OCI-LY1 (cell line): ENCODE measurements at regions not wholly inside any gene's neighbourhood (a gene's known extent, or its start where the extent isn't known, plus 50 kb on each side); places are given as distances from the start of the nearest gene placed in this dataset.

ENCODE experiments used
- H2AFZ ChIP-seq: fragments of 200-600 bp; sonication (generic), shearing (Covaris generic); 2 replicates; pipeline ENCODE4 v1.6.0; 2014; ENCODE audit warnings: antibody characterized with exemption, mild to moderate bottlenecking, low read length
- H3F3A ChIP-seq: fragments of 200-600 bp; sonication (generic), shearing (Covaris generic); 2 replicates; pipeline ENCODE4 v1.6.0; 2014; ENCODE audit warnings: mild to moderate bottlenecking, antibody characterized with exemption, low read length, moderate library complexity; ENCODE audit not compliant: insufficient read depth
- H3K27ac ChIP-seq: fragments of 200-600 bp; sonication (generic); 2 replicates; pipeline ENCODE4 v1.5.1; 2014; ENCODE audit warnings: low read length, mixed run types, mild to moderate bottlenecking, low read depth; ENCODE audit not compliant: poor library complexity, severe bottlenecking
- H3K27me3 ChIP-seq: fragments of 200-600 bp; sonication (generic); 2 replicates; pipeline ENCODE4 v1.6.0; 2014; ENCODE audit warnings: antibody characterized with exemption, mild to moderate bottlenecking, low read length, moderate library complexity; ENCODE audit not compliant: insufficient read depth
- H3K36me3 ChIP-seq: fragments of 200-600 bp; sonication (generic); 2 replicates; pipeline ENCODE4 v1.6.1; 2014; ENCODE audit warnings: mild to moderate bottlenecking, antibody characterized with exemption, low read length, moderate library complexity, mixed read lengths; ENCODE audit not compliant: insufficient read depth
- H3K4me1 ChIP-seq: fragments of 200-600 bp; sonication (generic); 2 replicates; pipeline ENCODE4 v1.5.1; 2014; ENCODE audit warnings: mild to moderate bottlenecking, low read length, moderate library complexity; ENCODE audit not compliant: insufficient read depth, severe bottlenecking
- H3K4me2 ChIP-seq: fragments of 200-600 bp; sonication (generic), shearing (Covaris generic); 2 replicates; pipeline ENCODE4 v1.6.1; 2014; ENCODE audit warnings: low read length
- H3K4me3 ChIP-seq: fragments of 200-600 bp; sonication (generic); 2 replicates; pipeline ENCODE4 v1.5.1; 2014; ENCODE audit warnings: low read length, low read depth, mild to moderate bottlenecking, mixed read lengths; ENCODE audit not compliant: poor library complexity, severe bottlenecking
- H3K79me2 ChIP-seq: fragments of 200-600 bp; shearing (Covaris generic); 2 replicates; pipeline ENCODE4 v1.6.1; 2016; ENCODE audit warnings: mixed run types, low read length, mixed read lengths; ENCODE audit not compliant: insufficient read depth
- H3K9ac ChIP-seq: fragments of 200-600 bp; sonication (generic), shearing (Covaris generic); 2 replicates; pipeline ENCODE4 v1.6.1; 2014; ENCODE audit warnings: mild to moderate bottlenecking, low read length, mixed read lengths
- H3K9me2 ChIP-seq: fragments of 200-600 bp; sonication (generic), shearing (Covaris generic); 2 replicates; pipeline ENCODE4 v1.6.1; 2014; ENCODE audit warnings: low read depth, mild to moderate bottlenecking, low read length, mixed read lengths
- H3K9me3 ChIP-seq: fragments of 200-600 bp; shearing (Covaris generic); 2 replicates; pipeline ENCODE4 v1.6.1; 2014; ENCODE audit warnings: low read length, mixed read lengths
- H4K20me1 ChIP-seq: fragments of 200-600 bp; sonication (generic), shearing (Covaris generic); 2 replicates; pipeline ENCODE4 v1.6.0; 2016; ENCODE audit warnings: mild to moderate bottlenecking, low read length; ENCODE audit not compliant: insufficient read depth
- CTCF ChIP-seq: fragments of 200-600 bp; sonication (generic), shearing (Covaris generic); IDR thresholded peaks from 2 replicates; pipeline ENCODE4 v1.5.1; 2017; ENCODE audit warnings: mild to moderate bottlenecking, antibody characterized with exemption, low read length, moderate library complexity, mixed read lengths
- EZH2 ChIP-seq: fragments of 200-600 bp; sonication (generic), shearing (Covaris generic); IDR thresholded peaks from 2 replicates; pipeline ENCODE4 v1.8.0; 2017; ENCODE audit warnings: borderline replicate concordance, mixed run types, mild to moderate bottlenecking, antibody characterized with exemption, low read length, moderate library complexity, mixed read lengths

GRCh38 chr13:39272994-39273393 lies 234.7 kb downstream of the NHLRC3 start:
- H3K27me3 ChIP-seq, result no peaks in the 10 kb centered on the region
- no peak for TF ChIP-seq CTCF
- TF ChIP-seq EZH2, result no peak
- no peak overlapping the region for H2AFZ ChIP-seq
- no peak overlapping the region for H3K4me3 ChIP-seq
- no peak overlapping the region for H3K9ac ChIP-seq
- H3K9me2 ChIP-seq, result no peaks in the 10 kb centered on the region
- H3F3A ChIP-seq, result no peaks in the 10 kb centered on the region
- H4K20me1 ChIP-seq, result no peaks in the 10 kb centered on the region
- H3K4me2 ChIP-seq, result no peak overlapping the region
- H3K27ac ChIP-seq, result no peak overlapping the region
- H3K79me2 ChIP-seq, result no peaks in the 10 kb centered on the region
- no peaks in the 10 kb centered on the region for H3K36me3 ChIP-seq
- no peaks in the 10 kb centered on the region for H3K4me1 ChIP-seq
- no peaks in the 10 kb centered on the region for H3K9me3 ChIP-seq

- Histone ChIP-seq H3K36me3 (no peaks in the 10 kb centered on the region), H3K27ac (no peak overlapping the region), H4K20me1 (no peaks in the 10 kb centered on the region), H3K27me3 (no peaks in the 10 kb centered on the region), H3F3A (no peaks in the 10 kb centered on the region), H3K9ac (no peak overlapping the region), H2AFZ (no peak overlapping the region), H3K4me1 (no peaks in the 10 kb centered on the region), H3K4me2 (no peak overlapping the region), H3K4me3 (no peak overlapping the region), H3K79me2 (no peaks in the 10 kb centered on the region), H3K9me3 (no peaks in the 10 kb centered on the region), H3K9me2 (no peaks in the 10 kb centered on the region)
- TF ChIP-seq CTCF (no peak), EZH2 (no peak)
Observed at GRCh38 chr13:39273953-39274738, 235.9 kb downstream of the NHLRC3 start.

GRCh38 chr13:39274739-39275325 lies 236.6 kb downstream of the NHLRC3 start:
- no peak overlapping the region for H3K27ac ChIP-seq
- H3K27me3 ChIP-seq, result no peaks in the 10 kb centered on the region
- no peaks in the 10 kb centered on the region for H3K9me2 ChIP-seq
- no peaks in the 10 kb centered on the region for H3K36me3 ChIP-seq
- H3K9ac ChIP-seq, result no peak overlapping the region
- H3K4me1 ChIP-seq, result no peaks in the 10 kb centered on the region
- no peak overlapping the region for H3K4me3 ChIP-seq
- H4K20me1 ChIP-seq, result no peaks in the 10 kb centered on the region
- H3F3A ChIP-seq, result no peaks in the 10 kb centered on the region
- no peaks in the 10 kb centered on the region for H3K9me3 ChIP-seq
- no peak overlapping the region for H3K4me2 ChIP-seq
- H2AFZ ChIP-seq, result no peak overlapping the region
- TF ChIP-seq EZH2, result no peak
- H3K79me2 ChIP-seq, result no peaks in the 10 kb centered on the region
